ENCODE measurements at regions not wholly inside any gene's neighbourhood (a gene's known extent, or its start where the extent isn't known, plus 50 kb on each side); places are given as distances from the start of the nearest gene placed in this dataset.
"Not testable (repeated sequence)": the region's sequence is repeated elsewhere in the genome, so short reads cannot be mapped to it uniquely, and the experiment has no call there.

- no peak for DNase-seq
Measured at GRCh38 chr9:107852891-107853290, 363.3 kb upstream of the KLF4 start.

GRCh38 chr9:107850653-107851052, 361.1 kb upstream of the KLF4 start:
- no peak for DNase-seq

DNA sequence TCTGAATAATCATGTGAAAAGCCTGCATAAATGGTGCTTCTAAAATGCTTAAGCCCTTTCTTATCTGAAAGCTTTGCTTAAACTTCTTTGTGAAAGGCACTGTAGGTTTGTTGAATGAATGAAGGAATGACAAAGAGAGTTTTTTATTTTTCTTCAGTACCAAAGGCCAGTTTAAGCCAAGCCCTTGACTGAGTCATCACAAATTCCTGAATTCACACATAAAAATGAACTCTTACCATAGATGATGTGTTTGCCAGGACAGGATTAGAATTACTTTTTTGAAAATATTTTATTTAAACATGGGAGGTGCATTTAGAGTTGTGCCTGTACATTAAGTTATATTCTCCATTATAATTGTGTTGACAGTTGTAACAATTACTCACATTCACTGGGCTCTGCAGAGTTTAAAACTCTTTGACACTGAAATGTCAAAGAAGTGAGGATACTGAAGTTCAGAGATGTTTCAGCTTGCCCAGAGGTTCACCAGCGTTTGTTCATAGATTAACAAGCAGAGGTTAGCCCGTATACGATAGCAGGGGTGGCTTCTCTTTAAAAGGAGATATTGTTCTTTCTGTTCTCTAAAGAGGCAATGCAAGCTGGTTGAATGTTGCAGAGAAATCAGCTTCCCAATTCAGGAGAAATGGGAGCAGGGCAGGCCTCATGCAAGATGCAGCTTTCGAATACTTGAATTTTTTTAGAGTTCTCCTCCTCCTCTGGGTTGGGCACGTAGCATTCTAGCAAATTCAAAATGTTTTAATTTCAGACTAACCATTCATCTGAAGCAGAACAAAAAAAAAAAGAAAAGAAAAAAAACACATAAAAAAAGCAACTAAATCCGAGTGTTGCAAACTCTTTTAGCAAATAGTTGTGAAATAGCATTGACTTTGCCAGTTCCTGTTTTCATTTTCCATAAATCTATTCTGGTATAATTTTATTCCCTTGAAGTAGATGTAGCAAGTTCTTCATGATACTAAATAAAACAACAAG, 358.7 kb upstream of the KLF4 start:
- no peak for DNase-seq

DNA sequence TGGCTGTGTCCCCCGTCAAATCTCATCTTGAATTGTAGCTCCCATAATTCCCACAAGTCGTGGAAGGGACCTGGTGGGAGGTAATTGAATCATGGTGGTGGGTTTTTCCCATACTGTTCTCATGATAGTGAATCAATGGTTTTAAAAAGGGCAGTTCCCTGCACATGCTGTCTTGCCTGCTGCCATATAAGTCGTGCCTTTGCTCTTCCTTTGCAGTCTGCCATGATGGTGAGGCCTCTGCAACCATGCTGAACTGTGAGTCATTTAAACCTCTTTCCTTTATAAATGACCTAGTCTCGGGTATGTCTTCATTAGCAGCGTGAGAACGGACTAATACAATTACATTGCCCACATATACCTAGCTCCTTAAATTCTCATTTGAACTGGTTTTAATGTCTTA, 353.0 kb upstream of the KLF4 start:
- DNase-seq: no peak

DNA sequence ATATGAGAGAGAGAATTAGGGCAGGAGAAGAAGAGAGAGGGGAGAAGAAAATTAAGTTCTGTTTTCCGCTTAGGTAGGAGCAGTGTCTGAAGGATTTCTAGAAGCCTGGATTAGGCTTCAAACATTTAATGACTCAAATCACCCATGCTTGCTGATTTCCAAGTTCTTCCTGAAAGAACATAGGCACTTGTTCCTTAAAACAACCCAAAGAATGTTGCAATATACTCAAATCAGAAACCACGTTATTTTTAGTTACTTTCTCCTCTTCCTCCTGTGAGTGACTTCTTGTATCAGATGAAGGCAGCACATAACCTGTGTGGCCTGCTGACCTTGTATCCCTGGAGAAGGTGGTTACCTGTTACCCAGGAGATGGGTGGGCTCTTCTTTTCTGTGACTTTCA, 351.5 kb upstream of the KLF4 start:
- no peak for DNase-seq

DNA sequence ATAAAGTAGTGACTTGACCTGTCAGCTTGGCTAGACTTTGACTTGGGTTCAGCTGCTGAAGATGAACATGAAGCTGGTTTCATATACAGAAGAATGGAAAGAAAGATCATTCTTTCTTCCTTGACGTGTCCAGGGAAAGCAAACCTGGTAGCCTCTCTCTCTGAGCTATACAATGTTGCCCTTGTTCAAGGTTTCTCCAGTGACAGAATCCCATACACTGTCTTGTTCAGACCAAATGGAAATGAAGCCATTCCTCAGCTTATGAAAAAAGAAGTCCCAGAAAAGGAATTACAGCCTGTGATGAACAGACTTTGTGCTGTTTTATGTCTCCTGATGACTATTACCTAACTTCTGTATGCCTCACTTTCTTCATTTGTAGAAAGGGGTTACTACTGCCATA, 349.8 kb upstream of the KLF4 start:
- no peak for DNase-seq

DNA sequence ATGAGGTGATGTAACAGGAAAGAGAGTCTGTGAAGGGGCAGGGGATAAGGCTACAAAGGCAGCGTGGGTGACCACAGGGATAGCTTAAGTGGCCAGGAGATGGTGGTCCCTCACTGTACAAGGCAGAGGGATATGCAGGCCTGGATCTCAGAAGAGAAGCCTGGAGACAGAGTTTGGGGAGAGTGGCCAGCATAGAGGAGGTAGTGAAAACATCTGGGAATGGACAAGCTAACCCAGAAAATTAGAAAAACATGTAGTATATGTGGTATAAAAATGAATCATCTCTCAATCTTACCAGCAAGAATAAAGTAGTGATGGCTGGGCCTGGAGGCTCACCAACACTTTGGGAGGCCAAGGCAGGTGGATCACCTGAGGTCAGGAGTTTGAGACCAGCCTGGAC, 349.2 kb upstream of the KLF4 start:
- no peak for DNase-seq

- DNase-seq: no peak
Measured at GRCh38 chr9:107836300-107836699, 346.7 kb upstream of the KLF4 start.

DNA sequence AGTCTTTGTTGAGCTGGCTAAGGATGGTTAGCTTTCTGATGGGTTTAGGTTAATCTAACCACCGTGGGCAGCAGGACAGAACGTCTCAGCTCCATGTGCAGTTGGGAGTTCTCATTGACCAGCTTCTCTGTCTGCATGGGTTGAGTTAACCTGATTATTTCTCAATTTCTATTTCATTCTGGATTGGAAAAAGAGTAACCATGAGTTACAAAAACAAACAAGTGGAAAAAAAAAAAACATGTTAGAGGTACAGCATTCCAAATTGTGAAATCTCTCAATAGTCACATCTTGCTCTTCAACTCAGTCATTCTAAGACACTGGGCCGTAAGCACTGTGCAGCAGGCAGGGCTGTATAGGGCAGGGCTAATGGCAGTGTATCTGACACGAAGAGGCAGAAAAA, 343.7 kb upstream of the KLF4 start:
- no peak for DNase-seq

- DNase-seq: no peak
Measured at GRCh38 chr9:107832871-107833270, 343.3 kb upstream of the KLF4 start.

DNA sequence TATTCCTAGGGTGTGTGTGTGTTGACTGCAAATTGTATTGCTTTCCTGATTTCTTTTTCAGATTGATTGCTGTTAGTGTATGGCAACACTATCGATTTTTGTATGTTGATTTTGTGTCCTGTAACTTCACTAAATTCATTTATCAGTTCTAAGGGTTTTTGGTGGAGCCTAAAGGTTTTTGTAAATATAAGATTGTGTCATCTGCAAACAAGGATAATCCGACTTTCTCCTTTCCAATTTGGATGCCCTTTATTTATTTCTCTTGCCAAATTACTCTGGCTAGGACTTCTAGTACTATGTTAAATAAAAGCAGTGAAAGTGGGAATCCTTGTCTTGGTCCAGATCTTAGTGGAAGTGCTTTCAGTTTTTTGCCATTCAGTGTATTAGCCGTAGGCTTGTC, 340.9 kb upstream of the KLF4 start:
- DNase-seq: no peak

DNA sequence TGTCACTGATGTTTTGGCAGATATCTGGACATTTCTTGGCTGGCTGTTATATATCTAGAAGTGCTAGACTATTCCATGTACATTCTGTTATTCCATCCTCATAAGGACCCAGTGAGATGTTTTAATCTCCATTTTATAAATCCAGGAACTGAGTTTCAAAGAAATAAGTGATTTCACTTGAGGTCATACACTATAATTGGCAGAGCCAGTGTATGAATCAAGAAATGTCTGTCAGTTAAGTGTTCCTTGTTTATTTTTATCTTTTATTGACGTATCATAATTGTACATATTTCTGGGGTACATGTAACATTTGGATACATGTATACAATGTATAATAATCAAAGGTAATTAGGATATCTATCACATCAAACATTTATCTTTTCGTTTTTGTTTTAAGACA, 338.3 kb upstream of the KLF4 start:
- DNase-seq: no peak

DNA sequence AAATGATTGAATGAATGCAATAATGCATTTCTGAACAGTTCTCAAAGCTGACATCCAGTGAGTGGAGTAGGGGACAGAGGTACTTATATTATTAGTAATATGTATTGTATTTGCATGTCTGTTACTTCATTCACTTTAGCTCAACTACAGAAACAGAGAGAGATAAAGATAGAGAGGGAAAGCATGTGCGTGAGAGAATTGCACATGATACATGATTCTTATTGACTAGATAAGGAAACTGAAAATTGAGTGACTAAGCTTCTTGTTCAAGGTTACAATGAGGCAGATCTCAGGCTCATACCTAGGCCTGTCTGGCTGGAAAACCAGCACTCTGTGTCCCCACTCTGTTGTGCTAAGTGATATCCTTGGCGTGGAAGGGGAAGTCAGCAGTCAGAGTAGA, 337.7 kb upstream of the KLF4 start:
- no peak for DNase-seq

DNA sequence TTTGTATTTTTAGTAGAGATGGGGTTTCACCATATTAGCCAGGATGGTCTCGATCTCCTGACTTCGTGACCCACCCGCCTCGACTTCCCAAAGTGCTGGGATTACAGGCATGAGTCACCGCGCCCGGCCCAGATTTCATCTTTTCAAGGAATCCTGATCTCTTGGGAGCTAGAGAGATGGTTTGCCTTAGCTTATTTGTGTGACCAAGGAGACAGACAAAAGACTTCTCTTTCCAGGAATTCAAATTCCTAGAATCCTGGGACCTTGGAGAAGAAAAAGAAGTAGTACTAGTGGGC, 337.1 kb upstream of the KLF4 start:
- DNase-seq: not testable (repeated sequence)

DNA sequence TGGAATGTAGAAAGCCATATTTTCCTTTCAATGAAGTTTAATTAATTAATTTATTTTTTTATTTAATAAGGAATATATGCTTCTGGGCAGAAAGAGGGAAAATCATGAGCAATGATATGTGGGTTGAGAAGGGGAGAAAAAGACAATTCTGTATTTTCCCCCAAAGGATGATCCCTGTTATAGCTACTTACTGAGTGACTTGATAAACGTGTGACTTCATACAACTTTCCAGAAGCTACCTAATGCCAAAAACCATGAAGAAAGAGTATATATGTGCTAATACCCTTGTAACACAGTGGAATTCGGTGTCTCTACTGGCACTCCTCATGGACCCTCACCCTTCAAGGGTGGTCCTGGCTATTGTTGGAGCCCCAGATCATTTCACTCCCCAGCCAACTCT, 335.0 kb upstream of the KLF4 start:
- DNase-seq: no peak

DNA sequence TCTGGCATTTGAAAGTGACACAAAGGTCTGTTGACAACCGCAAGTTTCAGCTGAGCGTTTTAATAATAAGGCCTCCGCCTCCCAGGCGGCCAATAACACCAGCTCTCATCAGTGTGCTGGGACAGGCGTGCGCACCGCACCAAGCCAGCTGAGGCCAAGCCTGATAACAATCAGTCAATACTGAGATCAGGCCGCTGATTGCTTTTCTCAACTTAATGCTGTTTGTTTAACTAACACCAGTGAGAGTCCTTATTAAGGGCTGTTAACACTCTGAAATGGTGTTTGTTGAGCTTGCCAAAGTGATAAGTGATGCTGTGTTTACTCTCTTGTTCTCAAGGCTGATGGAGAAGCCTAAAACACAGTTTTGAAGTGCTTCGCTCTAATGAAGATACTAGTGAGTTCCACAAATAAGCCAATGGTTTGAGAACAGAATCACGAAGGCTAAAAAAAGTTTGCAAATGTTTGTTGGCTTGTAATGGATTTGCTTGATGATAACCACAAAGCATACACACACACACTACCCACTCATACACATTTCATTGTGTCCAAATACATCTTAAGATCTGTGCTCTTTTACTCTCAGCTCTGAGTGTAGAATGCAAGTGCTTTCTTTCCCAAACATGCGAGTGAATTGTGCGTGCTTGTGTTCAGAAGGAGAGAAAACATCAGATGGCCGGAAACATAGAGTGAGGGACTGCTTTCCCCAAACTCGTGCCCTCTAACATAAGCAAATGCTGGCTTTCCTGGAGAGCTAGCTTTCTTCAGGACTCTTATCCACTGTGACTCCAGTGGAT, 330.4 kb upstream of the KLF4 start:
- DNase-seq: no peak

DNA sequence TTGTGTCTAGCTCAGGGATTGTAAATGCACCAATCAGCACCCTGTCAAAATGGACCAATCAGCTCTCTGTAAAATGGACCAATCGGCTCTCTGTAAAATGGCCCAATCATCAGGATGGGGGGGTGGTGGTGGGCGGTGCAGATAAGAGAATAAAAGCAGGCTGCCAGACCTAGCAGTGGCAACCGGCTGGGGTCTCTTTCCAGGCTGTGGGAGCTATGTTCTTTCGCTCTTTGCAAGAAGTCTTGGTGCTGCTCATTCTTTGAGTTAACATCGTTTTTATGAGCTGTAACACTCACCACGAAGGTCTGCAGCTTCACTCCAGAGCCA, 328.9 kb upstream of the KLF4 start:
- not testable (repeated sequence) for DNase-seq

- DNase-seq: not testable (repeated sequence)
Measured at GRCh38 chr9:107817595-107818502, 328.3 kb upstream of the KLF4 start.

GRCh38 chr9:107816561-107817021, 327.0 kb upstream of the KLF4 start:
- no peak for DNase-seq

DNA sequence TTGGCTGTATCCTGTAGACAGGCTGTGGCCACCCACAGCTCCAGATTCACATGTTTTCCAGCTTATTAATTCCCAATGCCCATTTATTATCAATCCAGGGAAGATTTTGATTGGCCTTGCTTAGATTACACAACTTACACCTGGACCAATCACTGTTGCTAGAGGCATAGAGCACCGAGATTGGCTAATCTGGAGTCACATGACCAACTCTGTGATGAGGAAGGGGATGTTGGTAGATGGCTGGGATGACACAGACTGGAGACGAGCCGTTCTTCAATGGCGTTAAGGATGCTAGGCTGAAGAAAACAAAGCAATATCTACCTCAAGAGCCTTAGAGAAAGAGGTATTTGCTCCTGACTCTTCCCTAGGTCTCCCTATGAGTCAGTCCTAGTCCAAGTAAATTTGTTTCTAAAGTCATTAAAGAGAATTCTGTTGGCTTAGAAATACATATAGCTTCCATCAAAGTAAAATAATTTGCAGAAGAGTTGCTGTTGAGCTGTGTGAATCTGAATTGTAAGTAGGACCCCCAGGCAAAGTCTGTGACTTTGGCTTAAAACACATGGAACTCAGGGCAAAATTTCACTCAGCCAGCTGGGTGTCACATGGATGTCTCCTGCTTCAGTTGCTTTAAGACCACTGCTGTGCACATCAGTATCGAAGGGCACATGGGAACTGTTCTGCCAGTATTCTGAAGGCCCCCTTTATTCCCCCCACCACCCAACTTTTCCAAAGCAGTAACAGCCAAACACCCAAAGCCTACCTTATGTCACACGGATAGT, 326.4 kb upstream of the KLF4 start:
- DNase-seq: no peak

- DNase-seq: no peak
Measured at GRCh38 chr9:107813287-107813686, 323.7 kb upstream of the KLF4 start.

DNA sequence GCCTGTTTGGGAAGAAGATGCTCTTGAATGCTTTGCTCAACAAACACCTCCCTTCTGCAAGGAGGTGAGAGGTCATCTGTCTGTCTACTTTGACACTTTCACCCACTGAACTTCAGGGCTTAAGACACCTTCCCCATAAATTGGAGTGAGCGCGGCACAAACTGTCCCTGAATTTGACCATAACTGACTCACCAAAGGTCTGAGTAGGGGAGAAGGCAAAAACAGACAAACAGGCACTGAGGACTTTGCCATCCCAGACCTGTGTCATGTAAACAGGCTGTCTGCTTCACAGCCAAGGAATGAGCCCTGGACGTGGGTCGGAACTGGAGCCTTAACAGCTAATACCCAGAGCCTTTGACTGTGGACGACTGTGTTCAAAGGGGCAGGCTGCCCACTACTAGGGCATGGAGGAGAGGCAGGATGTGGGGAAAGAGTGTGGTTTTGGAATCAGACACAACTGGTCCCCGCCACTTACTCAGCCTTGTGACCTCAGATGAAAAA, 320.9 kb upstream of the KLF4 start:
- no peak for DNase-seq
